ENCODE measurements at regions not wholly inside any gene's neighbourhood (a gene's known extent, or its start where the extent isn't known, plus 50 kb on each side); places are given as distances from the start of the nearest gene placed in this dataset.
A peak's percentile ranks its signal among the peaks of the same experiment; 100 is the strongest.
"Not testable (repeated sequence)": the region's sequence is repeated elsewhere in the genome, so short reads cannot be mapped to it uniquely, and the experiment has no call there.

DNA sequence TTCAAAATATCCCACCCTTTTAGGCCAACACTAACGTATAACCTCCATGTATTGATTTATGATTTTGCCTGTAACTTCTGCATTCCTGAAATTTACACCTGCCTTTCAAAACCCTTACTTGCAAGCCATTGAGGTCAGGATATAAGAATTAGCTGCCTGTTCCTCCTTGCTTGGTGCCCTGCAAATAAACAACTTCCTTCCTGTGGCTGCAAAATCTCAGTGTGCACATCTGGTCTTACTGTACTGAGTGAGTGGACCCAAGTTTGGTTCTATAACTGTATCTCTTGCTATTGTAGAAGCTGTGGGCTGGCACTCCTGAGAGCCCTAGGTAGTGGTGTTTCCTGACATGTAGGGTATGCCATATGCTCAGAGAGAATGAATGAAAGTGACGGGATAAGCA is 191.1 kb upstream of the RASGRP1 start:
- no peaks in the 10 kb centered on the region for H3K9me3 Mint-ChIP-seq
- H3K36me3 Mint-ChIP-seq, result no peaks in the 10 kb centered on the region
- no peak overlapping the region for H3K27ac Mint-ChIP-seq
- TF ChIP-seq, protein P1, sequence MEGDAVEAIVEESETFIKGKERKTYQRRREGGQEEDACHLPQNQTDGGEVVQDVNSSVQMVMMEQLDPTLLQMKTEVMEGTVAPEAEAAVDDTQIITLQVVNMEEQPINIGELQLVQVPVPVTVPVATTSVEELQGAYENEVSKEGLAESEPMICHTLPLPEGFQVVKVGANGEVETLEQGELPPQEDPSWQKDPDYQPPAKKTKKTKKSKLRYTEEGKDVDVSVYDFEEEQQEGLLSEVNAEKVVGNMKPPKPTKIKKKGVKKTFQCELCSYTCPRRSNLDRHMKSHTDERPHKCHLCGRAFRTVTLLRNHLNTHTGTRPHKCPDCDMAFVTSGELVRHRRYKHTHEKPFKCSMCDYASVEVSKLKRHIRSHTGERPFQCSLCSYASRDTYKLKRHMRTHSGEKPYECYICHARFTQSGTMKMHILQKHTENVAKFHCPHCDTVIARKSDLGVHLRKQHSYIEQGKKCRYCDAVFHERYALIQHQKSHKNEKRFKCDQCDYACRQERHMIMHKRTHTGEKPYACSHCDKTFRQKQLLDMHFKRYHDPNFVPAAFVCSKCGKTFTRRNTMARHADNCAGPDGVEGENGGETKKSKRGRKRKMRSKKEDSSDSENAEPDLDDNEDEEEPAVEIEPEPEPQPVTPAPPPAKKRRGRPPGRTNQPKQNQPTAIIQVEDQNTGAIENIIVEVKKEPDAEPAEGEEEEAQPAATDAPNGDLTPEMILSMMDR (conservative IDR thresholded peaks at IDR 0.05), result no peak
- peaks cover 19% of the 10 kb centered on the region for H3K4me1 Mint-ChIP-seq (ENCODE audit: unreplicated experiment)
- peaks cover 3% of the 10 kb centered on the region for H3K27me3 Mint-ChIP-seq
- DNase-seq (ENCODE audit: extremely low spot score, unreplicated experiment), result no peak
- H3K4me3 Mint-ChIP-seq, result no peak overlapping the region

DNA sequence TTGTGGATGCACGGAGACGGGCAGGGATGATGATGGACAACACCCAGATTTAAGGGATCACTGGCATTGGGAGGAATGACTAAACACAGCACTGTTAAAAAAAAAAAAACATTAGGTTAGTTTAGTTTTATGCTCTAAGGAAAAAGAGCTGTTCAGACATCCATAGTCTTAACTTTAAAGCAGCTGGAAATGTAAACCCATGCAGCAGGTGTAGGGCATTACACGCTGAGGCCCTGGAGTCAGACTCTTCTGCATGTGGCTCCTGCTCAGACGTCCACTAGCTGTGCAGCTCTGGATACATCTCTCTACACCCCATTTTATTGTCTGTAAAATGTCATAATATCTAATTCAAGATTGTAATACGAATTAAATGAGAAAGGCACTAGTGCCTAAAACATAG is 191.8 kb upstream of the RASGRP1 start:
- no peak overlapping the region for H3K27ac Mint-ChIP-seq
- H3K9me3 Mint-ChIP-seq, result no peaks in the 10 kb centered on the region
- H3K36me3 Mint-ChIP-seq, result no peaks in the 10 kb centered on the region
- no peak for DNase-seq (ENCODE audit: extremely low spot score, unreplicated experiment)
- H3K27me3 Mint-ChIP-seq, result peaks cover 3% of the 10 kb centered on the region
- H3K4me3 Mint-ChIP-seq, result no peak overlapping the region
- TF ChIP-seq, protein P1 (conservative IDR thresholded peaks at IDR 0.05), result no peak
- H3K4me1 Mint-ChIP-seq (ENCODE audit: unreplicated experiment), result peaks cover 19% of the 10 kb centered on the region

DNA sequence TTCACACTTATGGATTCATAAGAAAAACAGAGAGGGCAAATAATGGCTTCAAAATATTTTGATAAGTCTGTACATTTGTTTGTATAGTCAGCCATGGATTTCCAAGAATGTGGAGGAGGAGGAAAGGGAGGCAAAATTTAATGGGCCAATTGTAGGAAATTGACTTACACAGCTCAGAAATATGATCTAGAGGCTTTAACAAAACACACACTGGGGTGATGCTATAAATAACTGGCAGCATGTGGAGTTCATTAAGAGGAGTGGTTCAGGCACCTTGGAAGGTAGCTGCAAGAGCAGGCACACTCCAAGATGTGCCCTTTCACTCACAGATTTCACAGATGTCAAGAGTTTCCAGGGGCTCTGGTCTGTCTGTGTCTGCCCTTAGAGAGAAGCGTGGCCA is 193.4 kb upstream of the RASGRP1 start:
- H3K36me3 Mint-ChIP-seq, result no peaks in the 10 kb centered on the region
- H3K4me1 Mint-ChIP-seq (ENCODE audit: unreplicated experiment), result peaks cover 19% of the 10 kb centered on the region
- H3K27me3 Mint-ChIP-seq, result peaks cover 3% of the 10 kb centered on the region
- TF ChIP-seq, protein P1 (conservative IDR thresholded peaks at IDR 0.05), result no peak
- H3K27ac Mint-ChIP-seq, result no peak overlapping the region
- DNase-seq (ENCODE audit: extremely low spot score, unreplicated experiment), result no peak
- no peak overlapping the region for H3K4me3 Mint-ChIP-seq
- H3K9me3 Mint-ChIP-seq, result no peaks in the 10 kb centered on the region

DNA sequence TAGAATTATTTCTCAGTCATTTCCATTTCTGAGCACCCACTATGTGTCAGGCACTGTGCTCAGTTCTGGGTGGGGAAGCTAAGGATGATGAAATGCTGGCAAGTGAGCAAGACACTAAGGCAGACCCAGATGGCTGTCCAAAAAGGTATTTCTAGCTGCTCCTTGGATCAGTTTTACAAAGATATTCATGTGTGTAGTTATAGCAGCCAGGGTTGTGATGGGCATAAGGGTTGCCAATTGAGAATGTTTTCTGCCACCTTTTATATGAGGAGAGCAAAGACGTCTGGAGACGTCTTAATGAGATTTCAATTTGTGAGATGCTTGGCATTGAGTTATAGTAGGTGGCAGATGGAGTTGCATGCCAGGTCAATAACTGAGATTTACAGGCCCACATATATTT is 197.1 kb upstream of the RASGRP1 start:
- no peak for DNase-seq (ENCODE audit: extremely low spot score, unreplicated experiment)
- Mint-ChIP-seq H3K27ac (no peak overlapping the region), H3K9me3 (no peaks in the 10 kb centered on the region), H3K36me3 (no peaks in the 10 kb centered on the region), H3K4me3 (no peak overlapping the region), H3K27me3 (no peaks in the 10 kb centered on the region), H3K4me1 (ENCODE audit: unreplicated experiment) (peaks cover 11% of the 10 kb centered on the region)
- TF ChIP-seq, protein P1 (conservative IDR thresholded peaks at IDR 0.05), result no peak

DNA sequence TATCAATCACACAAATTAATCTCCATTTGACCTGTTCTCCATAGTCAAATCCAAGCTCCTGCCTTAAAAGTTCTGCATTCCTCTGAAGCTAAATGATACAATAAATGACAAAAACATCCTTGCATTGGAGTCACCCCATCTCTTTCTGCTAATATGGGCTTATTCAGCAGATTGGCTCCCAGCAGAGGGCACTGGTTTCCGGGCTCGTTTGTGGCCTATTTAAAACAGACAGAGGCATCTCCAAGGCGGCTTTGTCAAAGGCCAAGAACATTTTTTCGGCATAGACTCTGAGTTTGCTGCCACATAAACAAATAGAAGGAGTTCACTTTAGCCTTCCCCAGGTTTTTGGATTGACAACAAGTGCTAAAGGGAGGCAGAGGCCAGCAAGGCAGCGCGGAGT is 204.4 kb upstream of the RASGRP1 start:
- Mint-ChIP-seq H3K27ac (no peak overlapping the region), H3K4me3 (no peak overlapping the region), H3K27me3 (peaks cover 8% of the 10 kb centered on the region), H3K9me3 (no peaks in the 10 kb centered on the region), H3K36me3 (no peaks in the 10 kb centered on the region), H3K4me1 (ENCODE audit: unreplicated experiment) (no peaks in the 10 kb centered on the region)
- TF ChIP-seq, protein P1 (conservative IDR thresholded peaks at IDR 0.05), result peak; percentile 43
- DNase-seq (ENCODE audit: extremely low spot score, unreplicated experiment), result no peak

DNA sequence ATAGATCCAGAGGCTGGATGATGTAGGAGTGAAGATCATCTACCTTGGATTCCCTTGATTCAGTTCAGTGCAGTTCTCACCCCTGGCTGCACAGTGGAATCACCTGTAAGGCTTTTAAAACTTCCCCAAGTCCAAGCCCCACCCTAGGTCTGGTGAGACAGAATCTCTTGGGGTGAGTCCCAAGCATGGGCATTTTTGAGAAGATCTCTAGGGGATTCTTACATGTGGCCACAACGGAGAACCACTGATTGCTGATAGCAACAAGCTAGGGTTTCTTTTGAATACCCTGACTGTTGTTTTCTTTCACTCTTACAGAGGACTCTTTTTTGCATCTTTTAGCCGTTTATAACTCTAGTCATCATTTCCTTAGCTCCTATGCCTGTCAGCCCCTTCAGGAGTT is 204.9 kb upstream of the RASGRP1 start:
- TF ChIP-seq, protein P1 (conservative IDR thresholded peaks at IDR 0.05), result no peak
- Mint-ChIP-seq H3K27ac (no peak overlapping the region), H3K9me3 (no peaks in the 10 kb centered on the region), H3K4me1 (ENCODE audit: unreplicated experiment) (no peaks in the 10 kb centered on the region), H3K4me3 (no peak overlapping the region), H3K36me3 (no peaks in the 10 kb centered on the region), H3K27me3 (peaks cover 8% of the 10 kb centered on the region)
- DNase-seq (ENCODE audit: extremely low spot score, unreplicated experiment), result no peak

DNA sequence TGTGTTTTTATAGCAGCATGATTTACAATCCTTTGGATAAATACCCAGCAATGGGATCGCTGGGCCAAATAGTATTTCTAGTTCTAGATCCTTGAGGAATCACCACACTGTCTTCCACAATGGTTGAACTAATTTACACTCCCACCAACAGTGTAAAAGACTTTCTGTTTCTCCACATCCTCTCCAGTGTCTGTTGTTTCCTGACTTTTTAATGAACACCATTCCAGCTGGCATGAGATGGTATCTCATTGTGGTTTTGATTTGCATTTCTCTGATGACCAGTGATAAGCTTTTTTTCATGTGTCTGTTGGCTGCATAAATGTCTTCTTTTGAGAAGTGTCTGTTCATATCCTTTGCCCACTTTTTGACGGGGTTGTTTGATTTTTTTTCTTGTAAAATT is 209.5 kb upstream of the RASGRP1 start:
- H3K9me3 Mint-ChIP-seq, result not testable (repeated sequence)

More for the DNA sequence above, 209.5 kb upstream of the RASGRP1 start:
- not testable (repeated sequence) for DNase-seq (ENCODE audit: extremely low spot score, unreplicated experiment); H3K4me3 Mint-ChIP-seq; H3K4me1 Mint-ChIP-seq (ENCODE audit: unreplicated experiment); H3K36me3 Mint-ChIP-seq; H3K27ac Mint-ChIP-seq; H3K27me3 Mint-ChIP-seq
